Adipocyte (in vitro differentiated cells): ENCODE measurements at regions not wholly inside any gene's neighbourhood (a gene's known extent, or its start where the extent isn't known, plus 50 kb on each side); places are given as distances from the start of the nearest gene placed in this dataset.

Experiments used
- DNase-seq: peaks from one replicate; pipeline ENCODE4 v3.0.0-alpha.2; 2015; ENCODE audit warnings: low read depth
- H3K27me3 ChIP-seq: replicated peaks from 2 replicates; pipeline ENCODE4 v1.7.0; 2013; ENCODE audit warnings: mild to moderate bottlenecking, low read length, moderate library complexity; ENCODE audit not compliant: control insufficient read depth, insufficient read depth
- H3K36me3 ChIP-seq: 2 replicates; pipeline ENCODE4 v1.7.0; 2013; ENCODE audit warnings: low read length, mild to moderate bottlenecking, moderate library complexity; ENCODE audit not compliant: control insufficient read depth, insufficient read depth, severe bottlenecking
- H3K4me1 ChIP-seq: 2 replicates; pipeline ENCODE4 v1.7.0; 2013; ENCODE audit warnings: mild to moderate bottlenecking, low read length, moderate library complexity; ENCODE audit not compliant: control insufficient read depth, insufficient read depth
- H3K4me3 ChIP-seq: 2 replicates; pipeline ENCODE4 v1.7.0; 2013; ENCODE audit warnings: mild to moderate bottlenecking, low read length, moderate library complexity
- H3K9ac ChIP-seq: 2 replicates; pipeline ENCODE4 v1.7.0; 2013; ENCODE audit warnings: mild to moderate bottlenecking, low read length, moderate library complexity
- H3K9me3 ChIP-seq: 2 replicates; pipeline ENCODE4 v1.7.0; 2013; ENCODE audit warnings: mild to moderate bottlenecking, low read length, moderate library complexity; ENCODE audit not compliant: control insufficient read depth

DNA sequence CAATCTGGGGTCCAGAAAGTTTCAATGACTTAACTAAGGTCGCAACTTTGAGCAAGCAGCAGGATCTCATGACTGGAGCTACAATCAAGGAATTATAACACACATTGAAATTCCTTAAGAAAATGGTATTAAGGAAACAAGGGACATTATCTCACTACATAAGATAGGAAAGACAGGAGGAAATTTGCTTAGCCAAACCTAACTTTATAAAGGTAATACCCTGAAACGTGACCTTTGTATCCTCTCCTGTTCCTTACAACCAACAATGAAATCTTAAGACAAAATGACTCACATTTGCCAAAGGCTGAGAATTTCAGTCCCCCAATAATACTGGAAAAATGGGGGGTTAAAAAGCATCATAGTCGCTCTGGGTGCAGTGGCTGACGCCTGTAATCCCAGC lies 218.9 kb upstream of the LYZL1 start:
- H3K36me3 ChIP-seq: no peaks in the 10 kb centered on the region
- no peak overlapping the region for H3K4me3 ChIP-seq
- no peaks in the 10 kb centered on the region for H3K9me3 ChIP-seq
- peaks cover 14% of the 10 kb centered on the region for H3K4me1 ChIP-seq
- no peak overlapping the region for H3K9ac ChIP-seq
- H3K27me3 ChIP-seq: peaks cover 9% of the 10 kb centered on the region
- DNase-seq: no peak

DNA sequence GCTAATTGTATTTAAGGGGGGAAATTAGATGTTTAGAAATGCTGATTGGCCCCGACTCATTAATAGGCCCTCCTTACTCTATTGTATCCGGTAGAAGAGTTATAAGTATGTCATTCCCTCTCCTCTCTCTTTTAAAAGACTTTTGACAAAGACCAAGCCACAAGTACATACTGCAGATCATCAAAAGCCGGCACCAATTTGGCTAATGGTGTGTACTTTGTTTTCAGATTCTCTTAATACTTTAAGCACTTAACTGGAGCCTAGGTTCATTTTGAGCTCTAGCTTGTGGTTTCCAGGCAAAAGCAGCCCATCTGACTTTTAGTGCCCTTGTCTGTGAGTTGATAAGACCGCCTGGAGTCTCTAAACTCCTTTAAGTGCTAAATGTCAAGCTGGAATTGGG lies 210.0 kb upstream of the LYZL1 start:
- Histone ChIP-seq H3K36me3 (no peaks in the 10 kb centered on the region), H3K4me1 (no peaks in the 10 kb centered on the region), H3K9ac (no peak overlapping the region), H3K9me3 (no peaks in the 10 kb centered on the region), H3K27me3 (peaks cover 3% of the 10 kb centered on the region), H3K4me3 (no peak overlapping the region)
- no peak for DNase-seq

DNA sequence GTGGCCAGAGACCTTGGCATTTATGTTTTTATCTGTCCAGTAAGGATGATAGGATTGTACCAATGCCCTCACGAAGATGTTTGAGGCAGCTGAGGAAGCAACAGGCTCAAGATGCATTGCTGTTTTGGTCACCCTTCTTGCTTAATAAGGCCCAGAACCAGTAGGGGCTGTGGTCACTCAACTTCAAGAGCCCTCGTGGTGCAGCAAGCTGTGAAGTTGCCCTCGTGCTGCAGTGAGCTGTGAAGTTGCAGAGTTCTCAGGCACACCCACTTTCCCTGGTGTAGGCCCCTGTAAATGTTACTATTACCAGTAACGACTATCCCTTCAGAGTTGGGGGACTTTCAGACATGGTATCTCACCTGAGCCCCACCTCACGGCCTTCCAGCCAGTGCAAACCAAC lies 207.6 kb upstream of the LYZL1 start:
- Histone ChIP-seq H3K4me3 (no peak overlapping the region), H3K27me3 (peaks cover 10% of the 10 kb centered on the region), H3K9ac (no peak overlapping the region), H3K36me3 (no peaks in the 10 kb centered on the region), H3K4me1 (no peaks in the 10 kb centered on the region), H3K9me3 (no peaks in the 10 kb centered on the region)
- no peak for DNase-seq

DNA sequence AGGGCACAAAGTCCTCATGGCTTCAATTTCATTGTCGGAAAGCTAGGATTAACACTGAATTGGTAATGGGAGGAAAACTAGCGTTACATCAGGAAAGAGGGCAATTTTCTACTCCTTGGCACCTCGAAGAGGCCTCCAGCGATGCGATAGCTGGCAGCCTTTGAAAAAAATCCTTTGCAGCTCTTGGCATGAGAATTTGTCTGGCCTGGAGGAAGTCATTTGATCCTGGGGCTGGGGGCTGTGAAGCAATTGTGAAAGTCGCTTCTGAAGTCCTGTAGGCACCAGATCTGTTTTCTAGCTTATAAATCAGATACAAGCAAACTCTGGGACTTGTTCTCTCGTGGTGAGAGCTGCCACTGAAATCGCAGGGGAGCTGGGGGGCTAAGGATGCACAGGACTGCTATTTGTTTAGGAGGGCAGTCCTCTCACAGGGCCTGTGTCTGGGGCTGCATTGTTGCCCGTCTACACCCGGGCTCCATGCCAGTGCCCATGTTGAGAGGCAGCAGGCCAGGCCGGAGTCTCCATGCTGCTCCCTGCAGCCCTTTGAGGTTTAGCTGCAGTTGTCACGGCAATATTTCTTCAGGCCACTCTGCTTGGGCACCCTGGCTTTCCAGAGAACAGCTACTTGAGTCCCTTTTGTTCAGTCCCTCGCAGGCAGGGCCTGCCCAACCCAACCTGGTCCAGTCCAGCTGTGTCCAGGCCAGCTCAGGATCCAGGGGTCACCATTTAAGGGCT lies 206.8 kb upstream of the LYZL1 start:
- peaks cover 12% of the 10 kb centered on the region for H3K27me3 ChIP-seq
- H3K9ac ChIP-seq: no peak overlapping the region
- H3K4me1 ChIP-seq: no peaks in the 10 kb centered on the region
- no peaks in the 10 kb centered on the region for H3K36me3 ChIP-seq
- no peak for DNase-seq
- H3K9me3 ChIP-seq: no peaks in the 10 kb centered on the region
- H3K4me3 ChIP-seq: no peak overlapping the region

DNA sequence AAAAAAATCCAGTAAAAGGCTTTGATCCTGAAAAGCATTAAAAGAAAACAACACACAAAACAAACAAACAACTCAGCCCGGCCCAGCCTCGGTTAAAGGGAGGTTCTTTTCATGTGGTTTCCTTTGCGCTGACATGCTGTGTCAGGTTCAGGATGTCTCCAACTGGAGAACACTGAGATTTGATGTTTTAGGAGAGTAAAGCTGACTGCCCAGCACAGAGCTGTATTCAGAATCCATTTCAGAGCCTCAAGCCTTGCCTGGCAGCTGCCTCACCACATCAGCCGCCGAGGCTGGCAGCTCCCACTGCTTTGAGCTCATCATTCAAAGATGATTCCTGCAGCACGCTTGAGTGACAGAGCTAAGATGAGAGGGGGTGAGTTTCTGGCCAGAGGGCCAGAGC lies 205.8 kb upstream of the LYZL1 start:
- no peak for DNase-seq
- Histone ChIP-seq H3K36me3 (no peaks in the 10 kb centered on the region), H3K4me1 (no peaks in the 10 kb centered on the region), H3K9me3 (no peaks in the 10 kb centered on the region), H3K27me3 (peaks cover 21% of the 10 kb centered on the region), H3K4me3 (no peak overlapping the region), H3K9ac (no peak overlapping the region)

DNA sequence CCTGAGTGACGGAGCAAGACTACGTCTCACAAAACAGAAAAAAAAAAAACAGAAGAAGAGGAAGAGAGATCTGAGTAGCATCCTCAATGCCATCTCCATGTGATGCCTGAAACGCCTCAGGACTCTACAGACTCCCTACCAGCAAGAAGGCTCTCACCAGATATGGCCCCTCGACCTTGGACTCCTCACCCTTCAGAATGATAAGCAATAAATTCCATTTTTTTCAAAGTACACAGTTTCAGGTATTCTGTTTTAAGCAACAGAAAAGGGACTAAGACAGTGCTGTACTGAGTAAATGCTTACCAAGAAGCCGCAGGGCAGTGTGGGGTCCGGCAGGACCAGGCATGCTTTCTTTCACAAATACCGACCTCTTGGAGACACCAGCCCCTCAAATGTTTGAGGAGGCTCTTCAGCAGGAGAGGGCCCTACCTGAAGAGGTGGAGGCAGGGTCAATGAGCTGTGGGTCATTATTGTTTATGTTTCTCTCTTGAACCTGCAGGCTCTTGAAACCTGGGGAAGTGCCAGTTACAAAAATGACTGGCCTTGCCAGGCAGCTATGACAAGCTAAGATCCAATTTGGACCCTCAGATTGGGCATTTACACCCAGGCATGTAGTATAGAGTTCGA lies 204.1 kb upstream of the LYZL1 start:
- Histone ChIP-seq H3K9me3 (no peaks in the 10 kb centered on the region), H3K27me3 (peaks cover 21% of the 10 kb centered on the region), H3K4me1 (no peaks in the 10 kb centered on the region), H3K9ac (no peak overlapping the region), H3K4me3 (no peak overlapping the region), H3K36me3 (no peaks in the 10 kb centered on the region)
- no peak for DNase-seq

DNA sequence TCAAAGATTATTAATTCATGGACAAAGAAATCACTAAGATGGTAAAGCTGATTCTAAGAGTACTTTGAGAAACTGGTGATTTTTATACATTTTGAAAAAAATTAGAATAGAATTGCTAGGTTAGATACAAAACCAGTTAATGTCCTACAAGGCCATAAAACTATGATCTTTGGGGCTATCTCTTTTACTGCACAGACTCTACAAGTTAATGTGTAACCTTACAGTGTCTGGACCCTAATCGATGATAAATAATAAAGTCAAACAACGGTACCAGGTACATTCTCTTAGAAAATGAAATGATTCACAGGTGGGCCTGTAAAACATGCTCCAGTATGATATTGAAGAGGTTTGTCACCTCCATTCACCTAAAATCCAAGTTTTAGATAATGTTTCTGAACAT lies 199.8 kb upstream of the LYZL1 start:
- no peak overlapping the region for H3K4me3 ChIP-seq
- no peak for DNase-seq
- H3K36me3 ChIP-seq: no peaks in the 10 kb centered on the region
- peaks cover 13% of the 10 kb centered on the region for H3K9me3 ChIP-seq
- no peaks in the 10 kb centered on the region for H3K4me1 ChIP-seq
- peaks cover 17% of the 10 kb centered on the region for H3K27me3 ChIP-seq
- no peak overlapping the region for H3K9ac ChIP-seq

DNA sequence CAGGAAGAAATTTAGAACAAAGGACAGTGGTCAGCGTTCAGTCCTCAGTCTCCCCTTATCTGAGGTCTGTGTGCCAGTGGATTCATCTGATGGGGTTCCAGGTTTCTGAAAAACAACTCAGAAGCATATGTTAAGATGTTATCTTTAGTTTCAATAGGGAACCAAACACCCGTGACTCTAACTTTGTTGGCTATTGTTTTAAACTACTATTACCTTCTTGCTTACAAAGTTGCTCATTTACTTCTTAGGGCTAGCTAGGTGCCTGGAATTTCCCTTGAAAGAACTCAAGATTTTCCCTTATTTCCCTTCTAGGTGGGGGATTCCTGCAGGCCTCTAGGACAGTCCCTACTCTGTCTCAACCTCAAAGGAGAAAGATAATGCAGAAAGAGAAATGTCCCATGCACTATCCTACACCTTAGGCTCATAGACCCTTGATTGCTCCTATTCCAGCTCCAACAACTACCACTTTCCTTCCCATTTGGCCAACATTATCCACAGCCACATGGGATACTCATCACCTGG lies 192.5 kb upstream of the LYZL1 start:
- Histone ChIP-seq H3K36me3 (no peaks in the 10 kb centered on the region), H3K27me3 (peaks cover 14% of the 10 kb centered on the region), H3K9ac (no peak overlapping the region), H3K4me3 (no peak overlapping the region), H3K9me3 (peaks cover 13% of the 10 kb centered on the region), H3K4me1 (no peaks in the 10 kb centered on the region)
- DNase-seq: no peak

DNA sequence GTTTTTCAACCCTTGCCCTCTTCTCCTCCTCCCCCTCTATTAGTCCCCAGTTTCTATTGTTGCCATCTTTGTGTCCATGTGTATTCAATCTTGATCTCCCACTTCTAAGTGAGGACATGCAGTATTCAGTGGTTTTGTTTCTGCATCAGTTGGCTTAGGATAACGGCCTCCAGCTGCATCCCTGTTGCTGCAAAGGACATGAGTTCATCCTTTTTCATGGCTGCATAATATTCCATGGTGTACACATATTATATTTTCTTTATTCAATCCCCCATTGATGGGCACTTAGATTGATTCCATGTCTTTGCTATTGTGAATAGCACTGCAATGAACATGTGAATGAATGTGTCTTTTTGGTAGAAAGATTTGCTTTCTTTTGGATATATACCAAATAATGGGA lies 190.4 kb upstream of the LYZL1 start:
- no peak for DNase-seq
- Histone ChIP-seq H3K9ac (no peak overlapping the region), H3K27me3 (peaks cover 14% of the 10 kb centered on the region), H3K4me1 (no peaks in the 10 kb centered on the region), H3K36me3 (no peaks in the 10 kb centered on the region), H3K9me3 (peaks cover 8% of the 10 kb centered on the region), H3K4me3 (no peak overlapping the region)

DNA sequence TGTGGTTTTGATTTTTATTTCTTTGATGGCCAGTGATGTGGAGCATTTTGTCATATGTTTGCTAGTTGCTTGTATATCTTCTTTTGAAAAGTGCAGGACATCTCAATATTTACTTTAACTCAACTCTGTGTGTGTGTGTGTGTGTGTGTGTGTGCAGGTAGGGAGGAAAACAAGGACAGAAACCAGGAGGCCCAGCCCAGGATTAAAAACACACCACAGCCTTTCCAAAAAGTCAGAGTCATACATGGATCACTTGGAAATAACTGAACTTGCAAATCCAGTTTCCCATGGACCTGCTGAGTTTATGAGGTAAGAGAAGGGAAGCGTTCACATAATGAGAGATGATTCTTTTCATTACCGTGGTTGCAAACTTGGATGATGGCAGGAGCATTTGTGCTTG lies 189.9 kb upstream of the LYZL1 start:
- Histone ChIP-seq H3K9ac (no peak overlapping the region), H3K4me3 (no peak overlapping the region), H3K4me1 (no peaks in the 10 kb centered on the region), H3K9me3 (peaks cover 4% of the 10 kb centered on the region), H3K27me3 (peaks cover 20% of the 10 kb centered on the region), H3K36me3 (no peaks in the 10 kb centered on the region)
- DNase-seq: no peak

DNA sequence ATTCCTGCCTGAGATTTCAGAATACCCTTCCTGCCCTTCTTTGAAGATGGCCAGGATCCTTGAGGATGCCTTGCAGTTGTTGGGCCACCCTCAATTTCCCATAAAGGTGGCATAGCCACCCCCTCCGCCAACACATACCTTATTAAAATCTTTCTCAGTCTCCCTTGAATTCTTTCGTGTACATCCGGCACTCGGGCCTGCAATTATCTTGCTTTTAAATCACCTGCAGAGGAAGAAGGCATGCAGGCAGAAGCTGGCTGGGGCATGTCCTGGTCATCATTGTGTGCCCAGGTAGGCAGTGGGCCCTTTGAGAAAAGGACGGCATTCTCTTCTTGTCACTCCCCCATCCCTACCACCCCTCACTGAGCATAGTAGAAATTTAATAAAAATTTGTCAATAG lies 189.5 kb upstream of the LYZL1 start:
- Histone ChIP-seq H3K9me3 (peaks cover 4% of the 10 kb centered on the region), H3K36me3 (no peaks in the 10 kb centered on the region)
- DNase-seq: no peak

More for the DNA sequence above, 189.5 kb upstream of the LYZL1 start:
- Histone ChIP-seq H3K9ac (no peak overlapping the region), H3K27me3 (peaks cover 20% of the 10 kb centered on the region), H3K4me3 (no peak overlapping the region), H3K4me1 (no peaks in the 10 kb centered on the region)
